ENCODE measurements at regions not wholly inside any gene's neighbourhood (a gene's known extent, or its start where the extent isn't known, plus 50 kb on each side); places are given as distances from the start of the nearest gene placed in this dataset.

- TF ChIP-seq, protein P1, sequence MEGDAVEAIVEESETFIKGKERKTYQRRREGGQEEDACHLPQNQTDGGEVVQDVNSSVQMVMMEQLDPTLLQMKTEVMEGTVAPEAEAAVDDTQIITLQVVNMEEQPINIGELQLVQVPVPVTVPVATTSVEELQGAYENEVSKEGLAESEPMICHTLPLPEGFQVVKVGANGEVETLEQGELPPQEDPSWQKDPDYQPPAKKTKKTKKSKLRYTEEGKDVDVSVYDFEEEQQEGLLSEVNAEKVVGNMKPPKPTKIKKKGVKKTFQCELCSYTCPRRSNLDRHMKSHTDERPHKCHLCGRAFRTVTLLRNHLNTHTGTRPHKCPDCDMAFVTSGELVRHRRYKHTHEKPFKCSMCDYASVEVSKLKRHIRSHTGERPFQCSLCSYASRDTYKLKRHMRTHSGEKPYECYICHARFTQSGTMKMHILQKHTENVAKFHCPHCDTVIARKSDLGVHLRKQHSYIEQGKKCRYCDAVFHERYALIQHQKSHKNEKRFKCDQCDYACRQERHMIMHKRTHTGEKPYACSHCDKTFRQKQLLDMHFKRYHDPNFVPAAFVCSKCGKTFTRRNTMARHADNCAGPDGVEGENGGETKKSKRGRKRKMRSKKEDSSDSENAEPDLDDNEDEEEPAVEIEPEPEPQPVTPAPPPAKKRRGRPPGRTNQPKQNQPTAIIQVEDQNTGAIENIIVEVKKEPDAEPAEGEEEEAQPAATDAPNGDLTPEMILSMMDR (IDR thresholded peaks at IDR 0.05), result no peak
- TF ChIP-seq POLR2A (IDR thresholded peaks at IDR 0.05), result no peak
Measured at GRCh38 chr6:134446896-134447295, 129.0 kb upstream of the SGK1 start.

All from Peyer's patch (tissue), 4 donors.